ENCODE measurements at regions not wholly inside any gene's neighbourhood (a gene's known extent, or its start where the extent isn't known, plus 50 kb on each side); places are given as distances from the start of the nearest gene placed in this dataset.
"Not testable (repeated sequence)": the region's sequence is repeated elsewhere in the genome, so short reads cannot be mapped to it uniquely, and the experiment has no call there.

- no peak for DNase-seq (ENCODE audit: low spot score)
Measured at GRCh38 chr6:159522877-159523547, 170.0 kb downstream of the SOD2 start.

GRCh38 chr6:159521962-159522361, 171.1 kb downstream of the SOD2 start:
- DNase-seq (ENCODE audit: low spot score): no peak

GRCh38 chr6:159520002-159520401, 173.0 kb downstream of the SOD2 start:
- DNase-seq (ENCODE audit: low spot score): no peak

GRCh38 chr6:159515811-159516210, 177.2 kb downstream of the SOD2 start:
- not testable (repeated sequence) for DNase-seq (ENCODE audit: low spot score)

GRCh38 chr6:159513914-159514313, 179.1 kb downstream of the SOD2 start:
- DNase-seq (ENCODE audit: low spot score): no peak

GRCh38 chr6:159513074-159513720, 179.8 kb downstream of the SOD2 start:
- DNase-seq (ENCODE audit: low spot score): no peak

- no peak for DNase-seq (ENCODE audit: low spot score)
Measured at GRCh38 chr6:159512571-159512970, 180.5 kb downstream of the SOD2 start.

GRCh38 chr6:159512104-159512503, 180.9 kb downstream of the SOD2 start:
- no peak for DNase-seq (ENCODE audit: low spot score)

- DNase-seq (ENCODE audit: low spot score): no peak
Measured at GRCh38 chr6:159510141-159510540, 182.9 kb downstream of the SOD2 start.

GRCh38 chr6:159508931-159509330, 184.1 kb downstream of the SOD2 start:
- DNase-seq (ENCODE audit: low spot score): no peak

- DNase-seq (ENCODE audit: low spot score): no peak
Measured at GRCh38 chr6:159506048-159506447, 187.0 kb downstream of the SOD2 start.

GRCh38 chr6:159505140-159505922, 187.7 kb downstream of the SOD2 start:
- no peak for DNase-seq (ENCODE audit: low spot score)

GRCh38 chr6:159501558-159501957, 191.5 kb downstream of the SOD2 start:
- DNase-seq (ENCODE audit: low spot score): no peak

GRCh38 chr6:159499034-159499433, 194.0 kb downstream of the SOD2 start:
- DNase-seq (ENCODE audit: low spot score): no peak

- no peak for DNase-seq (ENCODE audit: low spot score)
Measured at GRCh38 chr6:159494586-159494972, 198.5 kb downstream of the SOD2 start.

GRCh38 chr6:159493898-159494585, 199.0 kb downstream of the SOD2 start:
- DNase-seq (ENCODE audit: low spot score): no peak

GRCh38 chr6:159493231-159493897, 199.7 kb downstream of the SOD2 start:
- no peak for DNase-seq (ENCODE audit: low spot score)

- no peak for DNase-seq (ENCODE audit: low spot score)
Measured at GRCh38 chr6:159490298-159490937, 202.6 kb downstream of the SOD2 start.

GRCh38 chr6:159487636-159488035, 205.4 kb downstream of the SOD2 start:
- DNase-seq (ENCODE audit: low spot score): no peak

- DNase-seq (ENCODE audit: low spot score): no peak
Measured at GRCh38 chr6:159483259-159483658, 209.8 kb downstream of the SOD2 start.

GRCh38 chr6:159481897-159482296, 211.1 kb downstream of the SOD2 start:
- no peak for DNase-seq (ENCODE audit: low spot score)

Measured in activated CD4-positive, alpha-beta T cell treated with anti-CD3 and anti-CD28 coated beads, Interleukin-2, Interleukin-4, amounts not matched to agents 100 ng/mL and 50 ng/mL, durations not matched to agents 16 hours and 8 hours (primary cell).